BJ (cell line): ENCODE measurements at regions not wholly inside any gene's neighbourhood (a gene's known extent, or its start where the extent isn't known, plus 50 kb on each side); places are given as distances from the start of the nearest gene placed in this dataset.

Experiments
- CTCF ChIA-PET: fragments of 350-600 bp; formaldehyde crosslinking; extraction: SDS; loops from one replicate; lab custom pipeline; 2021; ENCODE audit warnings: antibody characterized with exemption, inconsistent platforms; lab: Yijun Ruan, JAX
- POLR2A ChIA-PET: fragments of 300-600 bp; sonication (Branson Sonifier 250); formaldehyde crosslinking; extraction: SDS; loops from one replicate; lab custom pipeline; 2021; ENCODE audit warnings: antibody characterized with exemption; lab: Charles Lee
- DNase-seq: peaks from one replicate; pipeline ENCODE4 v3.0.0-alpha.2; 2011; ENCODE audit warnings: low read depth
- H3K27me3 ChIP-seq: 2 replicates; pipeline ENCODE4 v1.6.0; 2011; ENCODE audit warnings: low read length; ENCODE audit not compliant: control insufficient read depth, insufficient read depth
- H3K36me3 ChIP-seq: 2 replicates; pipeline ENCODE4 v1.5.1; 2011; ENCODE audit warnings: low read length; ENCODE audit not compliant: control insufficient read depth, insufficient read depth
- H3K4me3 ChIP-seq: 2 replicates; pipeline ENCODE4 v1.5.1; 2011; ENCODE audit warnings: low read depth, mild to moderate bottlenecking, control low read depth, low read length
- CTCF ChIP-seq: IDR thresholded peaks from 2 replicates; pipeline ENCODE4 v1.5.1; 2011; ENCODE audit warnings: low read depth, mild to moderate bottlenecking, control low read depth, inconsistent platforms, low read length, moderate library complexity; ENCODE audit not compliant: insufficient read depth

GRCh38 chr13:54836273-54836672, 1807.7 kb downstream of the OLFM4 start:
- CTCF ChIA-PET, result no interaction called here
- Histone ChIP-seq H3K4me3 (no peak overlapping the region), H3K36me3 (no peaks in the 10 kb centered on the region), H3K27me3 (no peaks in the 10 kb centered on the region)
- DNase-seq, result no peak
- POLR2A ChIA-PET, result no interaction called here
- no peak for TF ChIP-seq CTCF

GRCh38 chr13:54841682-54842081, 1813.1 kb downstream of the OLFM4 start:
- POLR2A ChIA-PET, result no interaction called here

GRCh38 chr13:54845351-54845965, 1816.8 kb downstream of the OLFM4 start:
- no peak for DNase-seq
- POLR2A ChIA-PET, result no interaction called here
- TF ChIP-seq CTCF, result no peak
- Histone ChIP-seq H3K27me3 (no peaks in the 10 kb centered on the region), H3K36me3 (no peaks in the 10 kb centered on the region), H3K4me3 (no peak overlapping the region)
- CTCF ChIA-PET, result no interaction called here

More at GRCh38 chr13:54841682-54842081, 1813.1 kb downstream of the OLFM4 start:
- no peak for TF ChIP-seq CTCF
- no peak for DNase-seq
- H3K4me3 ChIP-seq, result no peak overlapping the region
- H3K36me3 ChIP-seq, result no peaks in the 10 kb centered on the region
- no peaks in the 10 kb centered on the region for H3K27me3 ChIP-seq
- CTCF ChIA-PET, result no interaction called here

GRCh38 chr13:54852831-54853230, 1824.2 kb downstream of the OLFM4 start:
- no peaks in the 10 kb centered on the region for H3K36me3 ChIP-seq
- no peak overlapping the region for H3K4me3 ChIP-seq
- CTCF ChIA-PET, result no interaction called here
- H3K27me3 ChIP-seq, result no peaks in the 10 kb centered on the region
- TF ChIP-seq CTCF, result no peak
- no peak for DNase-seq
- POLR2A ChIA-PET, result no interaction called here

DNA sequence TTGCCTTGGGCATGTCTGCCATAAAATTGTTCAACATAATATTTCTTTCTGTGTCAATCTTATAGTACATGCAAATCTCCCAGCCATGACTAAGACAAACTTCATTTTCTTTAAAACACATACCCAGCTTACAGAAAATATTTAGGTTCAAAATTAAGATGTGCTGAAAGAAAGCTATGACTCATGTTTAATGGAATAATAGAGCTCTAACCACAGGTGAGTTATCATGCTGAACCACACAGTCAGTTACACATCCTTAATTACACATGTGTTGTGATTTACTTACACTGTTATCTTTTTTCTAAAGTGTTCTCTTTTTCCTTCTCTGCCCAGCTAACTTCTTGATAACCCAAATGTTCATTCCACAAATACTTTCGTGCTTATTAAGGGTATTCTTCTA, 1831.2 kb downstream of the OLFM4 start:
- Histone ChIP-seq H3K27me3 (no peaks in the 10 kb centered on the region), H3K4me3 (no peak overlapping the region), H3K36me3 (no peaks in the 10 kb centered on the region)
- no peak for DNase-seq
- POLR2A ChIA-PET, result no interaction called here
- CTCF ChIA-PET, result no interaction called here
- no peak for TF ChIP-seq CTCF
